Dermis blood vessel endothelial cell (primary cell): ENCODE measurements at regions not wholly inside any gene's neighbourhood (a gene's known extent, or its start where the extent isn't known, plus 50 kb on each side); places are given as distances from the start of the nearest gene placed in this dataset.

Source experiments
- DNase-seq: peaks from one replicate; pipeline ENCODE4 v3.0.0; 2010

- DNase-seq = no peak
These were observed 1824.3 kb upstream of the CELF4 start for GRCh38 chr18:39389800-39390379.

GRCh38 chr18:39380866-39381265, 1815.3 kb upstream of the CELF4 start:
- DNase-seq = no peak

- no peak for DNase-seq
These were observed 1814.7 kb upstream of the CELF4 start for GRCh38 chr18:39380186-39380725.

- DNase-seq = no peak
These were observed 1809.5 kb upstream of the CELF4 start for GRCh38 chr18:39375066-39375465.

GRCh38 chr18:39371996-39372395, 1806.4 kb upstream of the CELF4 start:
- no peak for DNase-seq

- no peak for DNase-seq
These were observed 1801.1 kb upstream of the CELF4 start for GRCh38 chr18:39366656-39367055.

GRCh38 chr18:39365836-39366485, 1800.4 kb upstream of the CELF4 start:
- DNase-seq = no peak

GRCh38 chr18:39360072-39360471, 1794.5 kb upstream of the CELF4 start:
- DNase-seq = no peak

GRCh38 chr18:39359636-39360035, 1794.0 kb upstream of the CELF4 start:
- DNase-seq = no peak

GRCh38 chr18:39350945-39351344, 1785.3 kb upstream of the CELF4 start:
- no peak for DNase-seq

GRCh38 chr18:39349801-39350200, 1784.2 kb upstream of the CELF4 start:
- no peak for DNase-seq

- DNase-seq = no peak
These were observed 1783.2 kb upstream of the CELF4 start for GRCh38 chr18:39348757-39349156.

GRCh38 chr18:39347701-39348100, 1782.1 kb upstream of the CELF4 start:
- no peak for DNase-seq

- no peak for DNase-seq
These were observed 1781.3 kb upstream of the CELF4 start for GRCh38 chr18:39346916-39347315.

- no peak for DNase-seq
These were observed 1779.7 kb upstream of the CELF4 start for GRCh38 chr18:39345321-39345720.

GRCh38 chr18:39344487-39344886, 1778.9 kb upstream of the CELF4 start:
- no peak for DNase-seq

GRCh38 chr18:39341129-39341528, 1775.5 kb upstream of the CELF4 start:
- no peak for DNase-seq

- no peak for DNase-seq
These were observed 1774.8 kb upstream of the CELF4 start for GRCh38 chr18:39340418-39340817.

- no peak for DNase-seq
These were observed 1764.1 kb upstream of the CELF4 start for GRCh38 chr18:39329496-39330275.

- DNase-seq = no peak
These were observed 1761.2 kb upstream of the CELF4 start for GRCh38 chr18:39326772-39327171.

GRCh38 chr18:39325973-39326372, 1760.4 kb upstream of the CELF4 start:
- no peak for DNase-seq

GRCh38 chr18:39319141-39319540, 1753.5 kb upstream of the CELF4 start:
- DNase-seq = no peak

GRCh38 chr18:39318462-39318861, 1752.9 kb upstream of the CELF4 start:
- no peak for DNase-seq

- no peak for DNase-seq
These were observed 1752.4 kb upstream of the CELF4 start for GRCh38 chr18:39318008-39318407.
